HG03196 (cell line): ENCODE measurements at regions not wholly inside any gene's neighbourhood (a gene's known extent, or its start where the extent isn't known, plus 50 kb on each side); places are given as distances from the start of the nearest gene placed in this dataset.

Source experiments
- ATAC-seq: cut with Tn5 transposase; IDR thresholded peaks from one replicate; pipeline ENCODE4 v1.9.1; 2021; ENCODE audit not compliant: unreplicated experiment

- no peak for ATAC-seq
Measured at GRCh38 chr10:30793093-30793492, 163.5 kb upstream of the LYZL2 start.

- ATAC-seq = no peak
Measured at GRCh38 chr10:30792025-30792424, 162.5 kb upstream of the LYZL2 start.

- no peak for ATAC-seq
Measured at GRCh38 chr10:30791197-30791611, 161.7 kb upstream of the LYZL2 start.

- no peak for ATAC-seq
Measured at GRCh38 chr10:30789806-30790205, 160.3 kb upstream of the LYZL2 start.

GRCh38 chr10:30788307-30788706 is 158.8 kb upstream of the LYZL2 start:
- no peak for ATAC-seq

- ATAC-seq = no peak
Measured at GRCh38 chr10:30786906-30787305, 157.4 kb upstream of the LYZL2 start.

- ATAC-seq = no peak
Measured at GRCh38 chr10:30786131-30786530, 156.6 kb upstream of the LYZL2 start.

- no peak for ATAC-seq
Measured at GRCh38 chr10:30784897-30785605, 155.5 kb upstream of the LYZL2 start.

GRCh38 chr10:30784524-30784896 is 155.0 kb upstream of the LYZL2 start:
- no peak for ATAC-seq

- peak; percentile 44 for ATAC-seq
Measured at GRCh38 chr10:30783939-30784501, 154.5 kb upstream of the LYZL2 start.

GRCh38 chr10:30782537-30783461 is 153.2 kb upstream of the LYZL2 start:
- peak; percentile 57 for ATAC-seq

GRCh38 chr10:30782157-30782536 is 152.6 kb upstream of the LYZL2 start:
- ATAC-seq = no peak

GRCh38 chr10:30781670-30782121 is 152.1 kb upstream of the LYZL2 start:
- no peak for ATAC-seq

GRCh38 chr10:30778769-30779168 is 149.2 kb upstream of the LYZL2 start:
- ATAC-seq = no peak

GRCh38 chr10:30775779-30776591 is 146.4 kb upstream of the LYZL2 start:
- no peak for ATAC-seq

- no peak for ATAC-seq
Measured at GRCh38 chr10:30774261-30774660, 144.7 kb upstream of the LYZL2 start.

- no peak for ATAC-seq
Measured at GRCh38 chr10:30773501-30773900, 143.9 kb upstream of the LYZL2 start.

- no peak for ATAC-seq
Measured at GRCh38 chr10:30770816-30771215, 141.3 kb upstream of the LYZL2 start.

GRCh38 chr10:30770229-30770628 is 140.7 kb upstream of the LYZL2 start:
- ATAC-seq = no peak

- no peak for ATAC-seq
Measured at GRCh38 chr10:30769361-30769760, 139.8 kb upstream of the LYZL2 start.

GRCh38 chr10:30765616-30766015 is 136.1 kb upstream of the LYZL2 start:
- ATAC-seq = no peak
